Dermis blood vessel endothelial cell (primary cell): ENCODE measurements at regions not wholly inside any gene's neighbourhood (a gene's known extent, or its start where the extent isn't known, plus 50 kb on each side); places are given as distances from the start of the nearest gene placed in this dataset.
"Not testable (repeated sequence)": the region's sequence is repeated elsewhere in the genome, so short reads cannot be mapped to it uniquely, and the experiment has no call there.

Experiments used
- DNase-seq: peaks from one replicate; pipeline ENCODE4 v3.0.0; 2010

DNA sequence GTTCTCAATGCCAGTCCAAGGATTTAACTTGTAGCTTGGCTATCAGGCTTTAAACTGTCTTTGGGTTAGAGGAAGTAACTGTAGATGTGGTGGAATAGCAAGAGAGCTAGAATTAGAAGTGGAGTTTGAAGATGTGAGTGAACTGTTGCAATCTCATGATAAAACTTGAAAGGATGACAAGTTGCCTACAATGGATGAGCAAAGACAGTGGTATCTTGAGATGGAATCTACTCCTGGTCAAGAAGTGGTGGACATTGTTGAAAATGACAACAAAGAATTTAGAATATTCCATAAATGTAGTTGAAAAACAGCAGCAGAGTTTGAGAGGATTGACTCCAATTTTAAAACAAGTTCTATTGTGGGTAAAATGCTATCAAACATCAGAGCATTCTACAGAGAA is 199.0 kb downstream of the DUSP6 start:
- no peak for DNase-seq

DNA sequence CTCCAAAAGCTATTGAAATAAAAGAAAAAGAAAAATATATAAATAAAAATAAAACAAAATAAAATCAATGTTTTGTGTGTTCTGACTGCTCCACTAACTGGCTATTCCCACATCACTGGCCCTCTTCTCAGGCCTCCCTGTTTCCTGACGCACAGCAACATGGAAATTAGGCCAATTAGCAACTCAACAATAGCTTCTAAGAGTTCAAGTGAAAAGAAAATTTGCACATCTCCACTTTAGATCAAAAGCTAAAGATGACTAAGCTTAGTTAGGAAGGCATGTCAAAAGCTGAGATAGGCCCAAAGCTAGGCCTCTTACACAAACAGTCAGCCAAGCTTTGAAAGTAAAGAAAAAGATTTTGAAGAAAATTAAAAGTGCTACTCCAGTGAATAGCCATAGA is 200.8 kb downstream of the DUSP6 start:
- DNase-seq, result no peak

GRCh38 chr12:89150789-89151188 is 201.5 kb downstream of the DUSP6 start:
- DNase-seq, result not testable (repeated sequence)

DNA sequence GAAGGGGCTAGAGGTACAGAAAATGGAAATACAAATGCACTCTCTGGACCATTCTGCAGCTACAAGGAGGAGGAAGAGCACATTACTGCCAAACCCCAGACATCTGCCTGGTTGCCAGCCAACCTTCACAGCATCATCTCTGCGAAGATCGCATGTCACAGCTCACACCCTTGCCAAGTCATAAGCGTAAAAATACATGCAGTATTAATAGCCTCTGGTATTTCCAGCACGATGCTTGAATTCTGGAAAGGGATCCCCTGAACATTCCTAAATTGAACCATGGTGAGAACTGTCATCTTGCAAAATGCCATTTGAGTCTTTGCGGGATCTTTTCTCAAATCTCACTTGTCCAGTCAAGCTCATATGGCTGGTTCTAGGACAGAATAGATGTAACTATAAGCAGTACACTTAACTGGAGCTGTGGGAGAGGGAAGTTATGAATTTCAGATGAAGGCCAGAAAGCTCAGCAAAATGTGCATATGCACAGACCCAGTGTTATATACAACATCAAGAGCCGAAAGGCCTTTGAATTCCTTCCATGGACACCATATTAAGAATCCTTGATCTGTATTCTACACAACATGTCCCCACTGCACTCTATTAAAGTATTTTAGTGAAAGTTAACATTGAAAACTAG is 211.6 kb downstream of the DUSP6 start:
- no peak for DNase-seq

- no peak for DNase-seq
Observed at GRCh38 chr12:89140141-89140540, 212.2 kb downstream of the DUSP6 start.

- no peak for DNase-seq
Observed at GRCh38 chr12:89139390-89139789, 212.9 kb downstream of the DUSP6 start.

GRCh38 chr12:89138048-89138852 is 214.1 kb downstream of the DUSP6 start:
- no peak for DNase-seq

- DNase-seq, result no peak
Observed at GRCh38 chr12:89135976-89136634, 216.2 kb downstream of the DUSP6 start.

DNA sequence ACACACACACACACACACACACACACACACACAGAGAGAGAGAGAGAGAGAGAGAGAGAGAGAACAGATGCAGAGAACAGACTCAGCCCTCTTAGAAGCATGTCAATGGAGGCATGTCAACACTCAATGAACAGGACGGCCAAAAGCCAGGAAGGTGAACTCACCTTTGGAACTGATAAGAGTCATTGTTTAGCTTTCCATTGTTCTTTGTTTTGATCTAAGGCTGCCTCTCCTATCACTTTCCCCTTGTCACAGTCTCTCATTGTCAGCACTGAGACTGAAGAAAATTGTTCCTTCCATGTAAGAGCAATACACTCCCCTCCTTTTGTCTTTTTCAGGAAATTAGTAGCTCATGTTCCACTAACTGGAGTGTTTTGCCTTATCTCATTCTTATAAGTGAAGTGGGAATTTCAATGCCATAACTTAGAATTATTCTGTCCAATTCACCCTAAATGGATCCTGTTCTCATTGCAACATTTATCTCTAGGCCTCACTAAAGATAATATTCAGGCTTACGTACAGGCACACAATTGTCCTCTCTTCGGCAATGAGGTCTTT is 218.0 kb downstream of the DUSP6 start:
- peak; percentile 84 for DNase-seq

DNA sequence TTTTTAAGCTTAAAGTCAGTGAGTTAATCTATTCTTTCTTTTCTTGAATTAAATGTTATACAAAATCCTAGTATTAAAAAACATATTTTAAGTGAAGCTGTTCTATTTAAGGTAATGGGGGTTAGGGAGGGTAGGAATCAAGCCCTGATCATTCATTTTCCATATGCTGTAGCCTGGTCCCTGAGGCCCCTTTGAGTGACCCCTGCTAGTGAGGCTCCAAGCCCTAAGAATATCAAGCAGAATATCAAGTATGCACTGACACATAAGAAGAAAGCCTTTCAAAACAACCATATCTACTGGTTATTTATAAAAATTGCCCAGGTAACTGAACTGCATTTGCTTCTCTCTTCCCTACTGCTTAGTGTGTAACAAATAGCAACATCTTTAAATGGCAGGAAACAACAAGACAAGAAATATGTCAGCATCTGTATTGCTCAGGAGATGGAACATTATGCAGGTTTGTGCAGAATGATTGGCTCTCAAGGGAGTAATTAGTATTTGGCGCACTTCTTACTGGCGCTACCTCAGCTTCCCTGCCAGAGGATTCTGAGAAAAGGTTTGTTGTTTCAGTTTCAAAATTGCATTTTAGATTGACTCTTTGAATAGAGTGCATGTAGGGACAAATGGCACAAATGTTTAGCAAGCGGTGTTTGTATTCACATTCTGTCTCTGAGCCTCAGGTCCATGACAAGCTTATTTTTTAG is 223.0 kb downstream of the DUSP6 start:
- no peak for DNase-seq

- no peak for DNase-seq
Observed at GRCh38 chr12:89126712-89127111, 225.6 kb downstream of the DUSP6 start.

GRCh38 chr12:89122852-89123251 is 229.4 kb downstream of the DUSP6 start:
- no peak for DNase-seq

DNA sequence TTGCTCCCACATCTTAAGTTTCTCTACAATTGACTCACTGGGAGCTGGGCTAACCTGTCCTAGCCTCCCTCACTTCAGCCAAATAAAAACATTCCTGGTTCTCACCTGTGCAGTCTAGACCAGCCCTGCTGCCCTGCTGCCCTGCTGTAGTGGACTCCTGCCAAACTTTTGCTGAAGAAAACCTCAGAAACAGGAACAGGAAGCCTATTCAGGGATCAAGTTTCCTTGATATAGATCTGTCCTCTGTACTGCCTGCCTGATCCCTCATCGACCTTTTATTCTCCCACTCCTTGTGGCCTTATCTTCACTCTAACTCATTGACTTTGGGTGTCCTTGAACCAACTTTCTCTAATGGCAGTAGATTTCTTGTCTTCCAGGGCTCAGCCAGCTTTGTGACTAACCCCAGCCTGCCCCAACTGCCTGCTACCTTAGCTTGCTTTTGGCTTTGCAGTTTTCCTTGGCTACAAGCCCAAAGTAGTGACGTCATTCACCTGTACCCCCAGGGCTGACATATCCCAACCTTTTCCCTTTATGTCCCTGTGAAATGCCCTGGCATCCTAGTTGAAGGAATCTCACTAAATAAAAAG is 234.8 kb downstream of the DUSP6 start:
- DNase-seq, result peak; percentile 65

DNA sequence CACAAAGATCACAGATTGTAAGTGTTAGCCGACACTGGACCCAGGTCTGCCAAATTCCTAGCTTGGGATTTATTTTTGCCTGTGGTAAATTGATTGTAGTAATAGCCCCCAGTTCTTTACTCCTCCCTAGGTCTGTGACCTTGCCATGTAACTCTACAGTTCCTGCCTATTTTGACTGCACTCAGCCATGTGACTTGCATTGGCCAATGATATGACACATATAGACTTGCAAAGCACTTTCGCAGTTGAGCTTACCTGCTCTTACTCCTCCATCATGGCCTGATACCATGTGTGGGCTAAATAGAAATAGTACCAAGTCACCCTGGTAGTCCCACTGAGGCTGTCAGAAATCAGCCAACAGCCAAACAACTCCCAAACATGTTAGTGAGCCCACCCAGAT is 240.3 kb downstream of the DUSP6 start:
- DNase-seq, result no peak

DNA sequence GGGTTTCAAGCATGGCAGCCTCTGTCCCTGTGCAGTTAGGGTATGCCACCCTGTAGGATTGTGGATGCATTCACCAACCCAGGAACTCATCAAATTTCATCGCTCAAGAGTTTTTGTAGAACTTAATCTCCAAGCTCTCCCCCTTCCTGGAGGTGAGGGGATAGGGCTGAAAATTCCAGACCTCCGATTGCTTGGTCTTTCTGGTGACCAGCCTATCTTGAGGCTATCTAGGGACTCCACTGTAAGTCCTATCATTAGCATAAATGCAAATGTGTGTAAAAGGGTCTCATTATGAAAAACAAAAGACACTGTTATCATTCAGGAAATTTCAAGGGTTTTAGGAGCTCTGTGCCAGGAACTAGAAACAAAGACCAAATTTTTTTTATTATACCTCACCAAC is 244.0 kb downstream of the DUSP6 start:
- DNase-seq, result no peak

GRCh38 chr12:89106950-89107349 is 245.4 kb downstream of the DUSP6 start:
- no peak for DNase-seq

DNA sequence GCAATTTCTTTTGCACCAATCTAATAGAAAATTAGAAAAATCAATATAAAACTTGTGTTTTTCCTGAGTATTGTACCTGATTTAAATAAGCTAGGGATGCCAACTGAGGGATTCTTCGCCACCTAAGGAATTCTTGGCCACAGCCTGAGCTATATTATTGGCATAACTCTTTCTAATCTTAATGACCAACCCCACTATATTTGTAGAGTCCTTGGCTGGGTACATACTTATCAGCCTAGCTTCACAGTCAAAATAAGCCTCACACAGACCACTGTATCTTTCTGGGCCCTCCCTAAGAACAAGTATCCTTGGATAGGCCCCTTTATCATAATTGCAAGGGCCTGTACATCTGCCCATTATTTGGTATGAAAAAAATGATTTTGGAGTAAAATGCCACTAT is 247.1 kb downstream of the DUSP6 start:
- no peak for DNase-seq

- DNase-seq, result no peak
Observed at GRCh38 chr12:89103831-89104230, 248.5 kb downstream of the DUSP6 start.

DNA sequence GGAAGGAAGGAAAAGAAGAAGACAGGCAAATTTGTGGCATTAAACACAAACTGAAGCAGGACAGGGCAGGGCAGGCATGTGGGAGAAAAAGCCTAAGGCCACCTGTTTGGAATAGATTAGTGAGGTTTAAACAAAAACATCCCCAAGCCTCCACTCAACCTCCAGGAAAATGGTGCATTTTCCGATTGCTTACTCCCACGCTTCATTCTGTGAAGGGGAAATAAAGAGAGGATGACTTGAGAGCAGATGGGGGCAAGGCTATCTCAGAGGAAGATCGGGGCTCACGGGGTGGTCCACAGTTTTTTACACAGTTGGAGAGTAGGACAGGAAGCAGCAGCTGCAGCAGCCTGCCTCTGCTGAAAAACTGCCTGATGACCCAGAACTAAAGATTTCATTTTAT is 250.9 kb downstream of the DUSP6 start:
- DNase-seq, result peak; percentile 43

GRCh38 chr12:89098441-89099112 is 253.7 kb downstream of the DUSP6 start:
- DNase-seq, result no peak

DNA sequence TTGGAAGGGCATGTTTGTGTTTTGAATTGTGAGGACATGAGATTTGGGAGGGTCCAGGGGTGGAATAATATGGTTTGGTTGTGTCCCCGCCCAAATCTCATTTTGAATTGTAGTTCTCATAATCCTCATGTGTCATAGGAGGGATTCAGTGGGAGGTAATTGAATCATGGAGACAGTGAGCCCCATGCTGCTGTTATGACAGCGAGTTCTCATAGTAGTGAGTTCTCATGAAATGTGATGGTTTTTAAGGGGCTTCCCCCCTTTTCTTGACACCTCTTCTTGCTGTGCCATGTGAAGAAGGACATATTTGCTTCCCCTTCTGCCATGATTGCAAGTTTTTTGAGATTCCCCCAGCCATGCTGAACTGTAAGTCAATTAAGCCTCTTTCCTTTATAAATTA is 260.0 kb downstream of the DUSP6 start:
- no peak for DNase-seq

GRCh38 chr12:89091293-89091841 is 260.9 kb downstream of the DUSP6 start:
- no peak for DNase-seq
